ENCODE measurements at regions not wholly inside any gene's neighbourhood (a gene's known extent, or its start where the extent isn't known, plus 50 kb on each side); places are given as distances from the start of the nearest gene placed in this dataset.
A peak's percentile ranks its signal among the peaks of the same experiment; 100 is the strongest.

- Histone ChIP-seq H3K27me3 (ENCODE audit: control insufficient read depth, insufficient read depth, low read length) (no peaks in the 10 kb centered on the region), H3K36me3 (ENCODE audit: control insufficient read depth, insufficient read depth, low read length) (no peaks in the 10 kb centered on the region), H3K4me3 (ENCODE audit: low read depth, low read length) (no peak overlapping the region)
- no peak for FAIRE-seq
- TF ChIP-seq CTCF (IDR thresholded peaks at IDR 0.05; ENCODE audit: insufficient read depth, low read length, severe bottlenecking), result no peak
- DNase-seq (ENCODE audit: low read depth), result peak; percentile 84
Observed at GRCh38 chr7:91771394-91771793, 109.1 kb downstream of the MTERF1 start.

GRCh38 chr7:91771921-91772815, 108.3 kb downstream of the MTERF1 start:
- DNase-seq (ENCODE audit: low read depth), result peak; percentile 91

GRCh38 chr7:91776171-91776570, 104.3 kb downstream of the MTERF1 start:
- no peaks in the 10 kb centered on the region for H3K36me3 ChIP-seq (ENCODE audit: control insufficient read depth, insufficient read depth, low read length)
- FAIRE-seq (no peak), DNase-seq (ENCODE audit: low read depth) (no peak)
- no peak for TF ChIP-seq CTCF (IDR thresholded peaks at IDR 0.05; ENCODE audit: insufficient read depth, low read length, severe bottlenecking)
- H3K4me3 ChIP-seq (ENCODE audit: low read depth, low read length), result no peak overlapping the region
- H3K27me3 ChIP-seq (ENCODE audit: control insufficient read depth, insufficient read depth, low read length), result no peaks in the 10 kb centered on the region

More at GRCh38 chr7:91771921-91772815, 108.3 kb downstream of the MTERF1 start:
- Histone ChIP-seq H3K4me3 (ENCODE audit: low read depth, low read length) (no peak overlapping the region), H3K27me3 (ENCODE audit: control insufficient read depth, insufficient read depth, low read length) (no peaks in the 10 kb centered on the region), H3K36me3 (ENCODE audit: control insufficient read depth, insufficient read depth, low read length) (no peaks in the 10 kb centered on the region)
- FAIRE-seq, result peak; percentile 86
- no peak for TF ChIP-seq CTCF (IDR thresholded peaks at IDR 0.05; ENCODE audit: insufficient read depth, low read length, severe bottlenecking)

GRCh38 chr7:91777522-91777921, 103.0 kb downstream of the MTERF1 start:
- DNase-seq (ENCODE audit: low read depth) (no peak), FAIRE-seq (no peak)
- Histone ChIP-seq H3K27me3 (ENCODE audit: control insufficient read depth, insufficient read depth, low read length) (no peaks in the 10 kb centered on the region), H3K4me3 (ENCODE audit: low read depth, low read length) (no peak overlapping the region), H3K36me3 (ENCODE audit: control insufficient read depth, insufficient read depth, low read length) (no peaks in the 10 kb centered on the region)
- no peak for TF ChIP-seq CTCF (IDR thresholded peaks at IDR 0.05; ENCODE audit: insufficient read depth, low read length, severe bottlenecking)

GRCh38 chr7:91778416-91778815, 102.1 kb downstream of the MTERF1 start:
- Histone ChIP-seq H3K27me3 (ENCODE audit: control insufficient read depth, insufficient read depth, low read length) (no peaks in the 10 kb centered on the region), H3K36me3 (ENCODE audit: control insufficient read depth, insufficient read depth, low read length) (no peaks in the 10 kb centered on the region), H3K4me3 (ENCODE audit: low read depth, low read length) (no peak overlapping the region)
- no peak for TF ChIP-seq CTCF (IDR thresholded peaks at IDR 0.05; ENCODE audit: insufficient read depth, low read length, severe bottlenecking)
- DNase-seq (ENCODE audit: low read depth) (no peak), FAIRE-seq (no peak)
